Tibial nerve (tissue), 3 donors: ENCODE measurements at regions not wholly inside any gene's neighbourhood (a gene's known extent, or its start where the extent isn't known, plus 50 kb on each side); places are given as distances from the start of the nearest gene placed in this dataset.

Source experiments
- CTCF ChIP-seq, 5 experiments: fragments of 200-600 bp in 3 of 5; fragments of 450-650 bp in 2 of 5; sonication (generic) in 3 of 5; IDR thresholded peaks; one replicate each; pipeline ENCODE4 v1.5.1; 2016 to 2019; ENCODE audit warnings: antibody characterized with exemption in 5 of 5, mild to moderate bottlenecking in 3 of 5, moderate library complexity in 2 of 5
- POLR2A ChIP-seq, 2 donors: fragments of 450-650 bp; IDR thresholded peaks; one replicate each; pipeline ENCODE4 v1.6.1; 2017; ENCODE audit warnings: antibody characterized with exemption in 2 of 2, mild to moderate bottlenecking in 2 of 2, moderate library complexity in 2 of 2

DNA sequence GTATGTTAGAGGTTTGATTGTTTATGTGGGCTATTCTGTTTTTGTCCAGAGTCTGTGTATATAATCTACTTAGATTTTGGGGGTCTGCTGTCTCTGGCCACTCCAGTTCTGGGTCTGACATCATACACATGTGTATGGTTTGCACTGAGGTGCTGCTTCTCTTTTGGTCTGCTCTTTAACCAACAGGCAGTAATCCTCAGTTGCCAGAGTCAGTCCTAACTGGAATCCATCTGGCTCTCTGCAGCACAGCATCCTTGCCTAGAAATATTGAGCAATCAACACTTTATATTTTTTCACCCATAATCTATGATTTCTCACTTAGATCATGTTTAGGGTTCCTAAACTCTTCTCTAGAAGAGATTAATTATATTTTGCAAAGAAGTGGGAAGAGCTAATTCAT is 98.3 kb upstream of the SFRP2 start:
- TF ChIP-seq CTCF (IDR thresholded peaks at IDR 0.05) (no peak), POLR2A (IDR thresholded peaks at IDR 0.05) (no peak)
